ENCODE measurements at regions not wholly inside any gene's neighbourhood (a gene's known extent, or its start where the extent isn't known, plus 50 kb on each side); places are given as distances from the start of the nearest gene placed in this dataset.
"Not testable (repeated sequence)": the region's sequence is repeated elsewhere in the genome, so short reads cannot be mapped to it uniquely, and the experiment has no call there.

DNA sequence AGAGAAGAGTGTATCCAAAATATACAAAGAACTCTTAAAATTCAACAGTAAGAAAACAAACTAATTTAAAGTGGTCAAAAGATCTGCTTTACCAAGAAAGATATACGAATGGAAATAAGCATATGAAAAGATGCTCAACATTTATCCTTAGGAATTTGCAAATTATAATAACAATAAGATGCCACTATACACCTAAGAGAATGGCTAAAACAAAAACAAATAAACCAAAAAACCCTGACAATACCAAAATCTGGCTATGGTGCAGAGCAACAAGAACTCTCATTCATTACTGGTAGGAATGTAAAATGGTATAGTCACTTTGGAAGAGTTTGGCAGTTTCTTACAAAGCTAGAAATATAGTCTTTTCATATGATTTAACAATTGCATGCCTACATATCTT is 545.7 kb upstream of the AGA start:
- no peaks in the 10 kb centered on the region for H3K36me3 ChIP-seq
- no peak overlapping the region for H3K4me3 ChIP-seq (ENCODE audit: low read depth in 1 of 2, low read length in 1 of 2)
- no peak overlapping the region for H3K27ac ChIP-seq
- TF ChIP-seq, protein P1, sequence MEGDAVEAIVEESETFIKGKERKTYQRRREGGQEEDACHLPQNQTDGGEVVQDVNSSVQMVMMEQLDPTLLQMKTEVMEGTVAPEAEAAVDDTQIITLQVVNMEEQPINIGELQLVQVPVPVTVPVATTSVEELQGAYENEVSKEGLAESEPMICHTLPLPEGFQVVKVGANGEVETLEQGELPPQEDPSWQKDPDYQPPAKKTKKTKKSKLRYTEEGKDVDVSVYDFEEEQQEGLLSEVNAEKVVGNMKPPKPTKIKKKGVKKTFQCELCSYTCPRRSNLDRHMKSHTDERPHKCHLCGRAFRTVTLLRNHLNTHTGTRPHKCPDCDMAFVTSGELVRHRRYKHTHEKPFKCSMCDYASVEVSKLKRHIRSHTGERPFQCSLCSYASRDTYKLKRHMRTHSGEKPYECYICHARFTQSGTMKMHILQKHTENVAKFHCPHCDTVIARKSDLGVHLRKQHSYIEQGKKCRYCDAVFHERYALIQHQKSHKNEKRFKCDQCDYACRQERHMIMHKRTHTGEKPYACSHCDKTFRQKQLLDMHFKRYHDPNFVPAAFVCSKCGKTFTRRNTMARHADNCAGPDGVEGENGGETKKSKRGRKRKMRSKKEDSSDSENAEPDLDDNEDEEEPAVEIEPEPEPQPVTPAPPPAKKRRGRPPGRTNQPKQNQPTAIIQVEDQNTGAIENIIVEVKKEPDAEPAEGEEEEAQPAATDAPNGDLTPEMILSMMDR (IDR thresholded peaks at IDR 0.05): no peak
- H3K27me3 ChIP-seq: no peaks in the 10 kb centered on the region
- H3K4me1 ChIP-seq (ENCODE audit: control insufficient read depth in 1 of 2, insufficient read depth in 1 of 2, low read depth in 1 of 2, low read length in 1 of 2): no peaks in the 10 kb centered on the region
- no peaks in the 10 kb centered on the region for H3K9me3 ChIP-seq

DNA sequence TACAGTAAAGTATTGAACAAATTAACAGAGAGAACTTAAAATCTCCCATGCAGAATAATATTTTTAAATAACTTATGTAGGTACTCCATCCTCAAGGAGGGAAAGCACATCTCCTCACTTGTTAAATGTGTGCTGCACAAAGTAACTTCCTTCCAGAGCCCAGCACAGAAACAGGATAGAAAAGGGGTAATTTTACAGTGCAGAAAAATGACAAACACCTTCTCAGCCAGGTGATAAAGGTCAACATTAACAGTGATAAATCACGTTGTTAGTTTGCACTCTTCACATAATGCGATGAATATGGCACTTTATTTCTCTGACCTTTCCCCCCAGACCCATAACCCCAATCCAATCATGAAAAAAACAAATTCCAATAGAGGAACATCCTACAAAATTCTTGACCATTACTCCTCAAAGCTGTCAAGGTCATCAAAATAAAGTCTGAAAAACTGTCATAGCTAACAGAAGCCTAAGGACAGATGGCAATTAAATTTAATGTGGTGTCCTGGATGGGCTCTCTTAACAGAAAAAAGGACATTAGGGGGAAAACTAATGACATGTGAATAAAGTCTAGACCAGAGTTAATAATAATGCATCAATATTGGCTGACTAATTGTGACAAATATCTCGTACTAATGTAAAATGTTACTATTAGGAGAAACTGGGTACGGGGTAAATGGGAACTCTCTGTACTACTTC is 547.4 kb upstream of the AGA start:
- no peaks in the 10 kb centered on the region for H3K4me1 ChIP-seq (ENCODE audit: control insufficient read depth in 1 of 2, insufficient read depth in 1 of 2, low read depth in 1 of 2, low read length in 1 of 2)
- no peaks in the 10 kb centered on the region for H3K36me3 ChIP-seq
- no peak overlapping the region for H3K27ac ChIP-seq
- H3K27me3 ChIP-seq: no peaks in the 10 kb centered on the region
- no peaks in the 10 kb centered on the region for H3K9me3 ChIP-seq
- no peak overlapping the region for H3K4me3 ChIP-seq (ENCODE audit: low read depth in 1 of 2, low read length in 1 of 2)
- TF ChIP-seq, protein P1 (IDR thresholded peaks at IDR 0.05): no peak

DNA sequence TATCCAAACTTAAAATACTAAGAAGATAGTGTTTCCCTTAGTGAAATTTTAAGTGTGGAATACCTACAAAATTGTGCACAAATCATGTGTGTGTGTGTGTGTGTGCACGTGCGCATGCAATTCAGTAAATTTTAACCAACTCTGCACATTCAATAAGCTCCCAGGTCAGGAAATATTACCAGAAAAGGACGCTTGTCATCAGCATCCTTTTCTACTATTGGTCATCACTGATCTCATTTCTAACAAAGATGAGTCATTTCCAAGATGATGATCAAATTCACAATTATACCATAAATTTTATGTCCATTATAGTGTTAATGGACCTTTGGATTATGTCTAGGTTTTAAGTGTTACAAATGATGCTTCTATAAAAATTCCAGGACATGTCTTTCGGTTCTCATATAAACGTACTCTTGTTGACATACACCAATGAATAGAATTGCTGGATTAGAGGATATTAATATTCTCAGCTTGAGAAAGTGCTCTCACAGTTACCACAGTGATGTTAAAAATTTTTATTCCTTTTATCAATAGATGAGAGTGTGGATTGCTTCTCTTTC is 560.9 kb upstream of the AGA start:
- Histone ChIP-seq H3K4me1 (ENCODE audit: control insufficient read depth in 1 of 2, insufficient read depth in 1 of 2, low read depth in 1 of 2, low read length in 1 of 2) (no peaks in the 10 kb centered on the region), H3K27ac (no peak overlapping the region), H3K9me3 (no peaks in the 10 kb centered on the region), H3K4me3 (ENCODE audit: low read depth in 1 of 2, low read length in 1 of 2) (no peak overlapping the region), H3K36me3 (no peaks in the 10 kb centered on the region), H3K27me3 (no peaks in the 10 kb centered on the region)
- TF ChIP-seq, protein P1 (IDR thresholded peaks at IDR 0.05): no peak

DNA sequence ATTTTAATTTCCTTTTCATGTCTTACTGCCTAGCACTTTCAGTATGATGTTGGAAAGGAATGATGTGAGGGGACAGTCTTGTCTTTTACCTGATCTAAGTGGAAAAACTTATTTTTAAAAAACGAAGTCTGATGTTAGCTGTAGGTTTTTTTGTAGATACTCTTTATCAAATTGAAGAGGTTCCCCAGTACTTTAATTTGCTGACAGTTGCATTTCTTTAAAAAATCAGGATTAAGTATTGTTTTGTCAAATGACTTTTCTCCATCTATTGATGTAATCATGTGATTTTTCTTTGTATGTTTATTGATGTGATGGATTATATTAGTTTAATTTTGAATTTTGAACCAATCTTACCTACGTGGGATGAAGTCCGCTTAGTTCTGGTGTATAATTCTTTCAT is 568.4 kb upstream of the AGA start:
- no peak overlapping the region for H3K27ac ChIP-seq
- no peaks in the 10 kb centered on the region for H3K9me3 ChIP-seq
- no peak overlapping the region for H3K4me3 ChIP-seq (ENCODE audit: low read depth in 1 of 2, low read length in 1 of 2)
- H3K4me1 ChIP-seq (ENCODE audit: control insufficient read depth in 1 of 2, insufficient read depth in 1 of 2, low read depth in 1 of 2, low read length in 1 of 2): no peaks in the 10 kb centered on the region
- TF ChIP-seq, protein P1 (IDR thresholded peaks at IDR 0.05): no peak
- H3K27me3 ChIP-seq: no peaks in the 10 kb centered on the region
- H3K36me3 ChIP-seq: no peaks in the 10 kb centered on the region

DNA sequence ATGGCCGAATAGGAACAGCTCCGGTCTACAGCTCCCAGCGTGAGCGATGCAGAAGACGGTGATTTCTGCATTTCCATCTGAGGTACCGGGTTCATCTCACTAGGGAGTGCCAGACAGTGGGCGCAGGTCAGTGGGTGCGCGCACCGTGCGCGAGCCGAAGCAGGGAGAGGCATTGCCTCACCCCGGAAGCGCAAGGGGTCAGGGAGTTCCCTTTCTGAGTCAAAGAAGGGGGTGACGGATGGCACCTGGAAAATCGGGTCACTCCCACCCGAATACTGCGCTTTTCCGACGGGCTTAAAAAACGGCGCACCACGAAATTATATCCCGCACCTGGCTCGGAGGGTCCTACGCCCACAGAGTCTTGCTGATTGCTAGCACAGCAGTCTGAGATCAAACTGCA is 572.8 kb upstream of the AGA start:
- not testable (repeated sequence) for H3K4me3 ChIP-seq (ENCODE audit: low read depth in 1 of 2, low read length in 1 of 2); H3K9me3 ChIP-seq; H3K4me1 ChIP-seq (ENCODE audit: control insufficient read depth in 1 of 2, insufficient read depth in 1 of 2, low read depth in 1 of 2, low read length in 1 of 2); H3K36me3 ChIP-seq; H3K27me3 ChIP-seq; H3K27ac ChIP-seq

DNA sequence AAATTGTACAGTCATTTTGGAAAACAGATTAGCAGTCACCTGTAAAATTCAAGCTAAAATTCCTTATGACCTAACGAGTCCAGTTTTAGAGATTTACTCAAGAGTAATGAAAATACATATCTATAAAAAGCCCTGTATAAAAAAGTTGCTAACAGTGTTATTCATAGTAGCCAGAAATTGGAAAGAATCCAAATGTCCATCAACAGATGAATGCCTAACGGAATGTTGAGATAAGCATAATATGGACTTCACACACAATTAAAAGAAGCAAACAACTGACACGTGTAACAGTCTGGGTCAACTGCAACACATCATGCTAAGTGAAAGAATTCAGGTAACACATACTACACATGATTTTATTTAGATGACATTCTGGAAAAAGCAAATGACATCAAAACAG is 584.8 kb upstream of the AGA start:
- H3K9me3 ChIP-seq: no peaks in the 10 kb centered on the region
- no peak overlapping the region for H3K4me3 ChIP-seq (ENCODE audit: low read depth in 1 of 2, low read length in 1 of 2)
- H3K36me3 ChIP-seq: no peaks in the 10 kb centered on the region
- no peaks in the 10 kb centered on the region for H3K4me1 ChIP-seq (ENCODE audit: control insufficient read depth in 1 of 2, insufficient read depth in 1 of 2, low read depth in 1 of 2, low read length in 1 of 2)
- H3K27ac ChIP-seq: no peak overlapping the region
- no peaks in the 10 kb centered on the region for H3K27me3 ChIP-seq
- TF ChIP-seq, protein P1 (IDR thresholded peaks at IDR 0.05): no peak
